IMR-90 (cell line): ENCODE measurements at regions not wholly inside any gene's neighbourhood (a gene's known extent, or its start where the extent isn't known, plus 50 kb on each side); places are given as distances from the start of the nearest gene placed in this dataset.

Source experiments
- ATAC-seq: fragments of 200-7000 bp; cut with Tn5 transposase; 2 replicates; pipeline ENCODE4 v1.9.1; 2020; ENCODE audit warnings: low read depth, mild to moderate bottlenecking, moderate library complexity
- BruUV-seq: library from RNA; stranded (reverse); fragments of 400-500 nt; replicated peaks from 2 replicates; lab custom pipeline; 2021; lab: Mats Ljungman, UMichigan
- CTCF ChIA-PET: fragments of 300-600 bp; formaldehyde crosslinking; extraction: SDS; loops from one replicate; lab custom pipeline; 2021; ENCODE audit warnings: antibody characterized with exemption; lab: Yijun Ruan, JAX
- POLR2A ChIA-PET: fragments of 300-600 bp; sonication (Branson Sonifier 250); formaldehyde crosslinking; loops from one replicate; lab custom pipeline; 2022; ENCODE audit warnings: antibody characterized with exemption; ENCODE audit not compliant: unreplicated experiment; lab: Charles Lee
- DNase-seq: peaks from one replicate; pipeline ENCODE4 v3.0.0; 2013
- H2AFZ ChIP-seq: replicated peaks from 2 replicates; pipeline ENCODE3; 2013; ENCODE audit warnings: low read length, mild to moderate bottlenecking; ENCODE audit not compliant: poor library complexity
- H2AK5ac ChIP-seq: 2 replicates; pipeline ENCODE4 v1.6.1; 2013; ENCODE audit warnings: low read depth, low read length, inconsistent platforms
- H2AK9ac ChIP-seq: replicated peaks from 2 replicates; pipeline ENCODE3; 2013; ENCODE audit warnings: mild to moderate bottlenecking, low read depth, low read length, moderate library complexity; ENCODE audit not compliant: poor library complexity
- H2BK120ac ChIP-seq: 2 replicates; pipeline ENCODE4 v1.6.1; 2013; ENCODE audit warnings: low read depth, low read length, inconsistent platforms
- H2BK15ac ChIP-seq: 3 replicates; pipeline ENCODE4 v1.6.1; 2013; ENCODE audit warnings: low read depth, low read length, inconsistent platforms
- H2BK20ac ChIP-seq: 2 replicates; pipeline ENCODE4 v1.6.1; 2013; ENCODE audit warnings: low read depth, mild to moderate bottlenecking, inconsistent platforms, low read length, moderate library complexity
- H2BK5ac ChIP-seq: 2 replicates; pipeline ENCODE4 v1.6.1; 2013; ENCODE audit warnings: mild to moderate bottlenecking, low read depth, low read length, inconsistent platforms; ENCODE audit not compliant: poor library complexity, severe bottlenecking
- H3K14ac ChIP-seq: replicated peaks from 2 replicates; pipeline ENCODE4 v1.6.1; 2013; ENCODE audit warnings: low read depth, low read length, inconsistent platforms
- H3K18ac ChIP-seq: 2 replicates; pipeline ENCODE4 v1.6.1; 2013; ENCODE audit warnings: low read depth, low read length, control low read depth
- H3K23ac ChIP-seq: 2 replicates; pipeline ENCODE4 v1.6.1; 2013; ENCODE audit warnings: low read depth, low read length, inconsistent platforms
- H3K27ac ChIP-seq: 2 replicates; pipeline ENCODE4 v1.5.1; 2013; ENCODE audit warnings: mild to moderate bottlenecking, control low read depth, low read length; ENCODE audit not compliant: insufficient read depth
- H3K27me3 ChIP-seq: 2 replicates; pipeline ENCODE4 v1.6.1; 2013; ENCODE audit warnings: low read length; ENCODE audit not compliant: control insufficient read depth, insufficient read depth
- H3K36me3 ChIP-seq: 2 replicates; pipeline ENCODE4 v1.6.1; 2013; ENCODE audit warnings: low read length, mixed read lengths; ENCODE audit not compliant: control insufficient read depth, insufficient read depth
- H3K4ac ChIP-seq: 2 replicates; pipeline ENCODE4 v1.6.1; 2013; ENCODE audit warnings: low read depth, low read length, inconsistent platforms
- H3K4me1 ChIP-seq: 2 replicates; pipeline ENCODE4 v1.6.1; 2013; ENCODE audit warnings: low read length, mixed read lengths; ENCODE audit not compliant: control insufficient read depth, insufficient read depth
- H3K4me2 ChIP-seq: 2 replicates; pipeline ENCODE4 v1.6.1; 2013; ENCODE audit warnings: low read depth, mild to moderate bottlenecking, control low read depth, low read length, moderate library complexity
- H3K4me3 ChIP-seq: 2 replicates; pipeline ENCODE4 v1.5.1; 2013; ENCODE audit warnings: low read depth, mild to moderate bottlenecking, control low read depth, low read length, moderate library complexity; ENCODE audit not compliant: insufficient read depth
- H3K56ac ChIP-seq: 2 replicates; pipeline ENCODE4 v1.6.1; 2013; ENCODE audit warnings: low read length, inconsistent platforms; ENCODE audit not compliant: insufficient read depth; ENCODE audit errors: extremely low read depth
- H3K79me1 ChIP-seq, 2 experiments: 2 replicates each; pipeline ENCODE4 v1.6.1; 2013; ENCODE audit warnings: low read length in 2 of 2, inconsistent platforms in 1 of 2, low read depth in 1 of 2
- H3K9ac ChIP-seq: 2 replicates; pipeline ENCODE4 v1.6.1; 2013; ENCODE audit warnings: low read depth, low read length, control low read depth
- H3K9me1 ChIP-seq: 2 replicates; pipeline ENCODE4 v1.6.1; 2013; ENCODE audit warnings: low read length, inconsistent platforms; ENCODE audit not compliant: insufficient read depth
- H3K9me3 ChIP-seq: 2 replicates; pipeline ENCODE4 v1.6.1; 2013; ENCODE audit warnings: low read length; ENCODE audit not compliant: control insufficient read depth, insufficient read depth
- H4K20me1 ChIP-seq: 2 replicates; pipeline ENCODE4 v1.6.1; 2013; ENCODE audit warnings: low read length, inconsistent platforms; ENCODE audit not compliant: insufficient read depth
- H4K5ac ChIP-seq: 2 replicates; pipeline ENCODE4 v1.6.1; 2013; ENCODE audit warnings: mild to moderate bottlenecking, low read depth, low read length, control low read depth
- H4K8ac ChIP-seq, 2 experiments: 2 replicates each; pipeline ENCODE4 v1.6.1; 2013; ENCODE audit warnings: low read depth in 2 of 2, low read length in 2 of 2, control low read depth in 1 of 2, inconsistent platforms in 1 of 2
- H4K91ac ChIP-seq: 2 replicates; pipeline ENCODE4 v1.6.1; 2013; ENCODE audit warnings: low read depth, low read length, inconsistent platforms; ENCODE audit not compliant: insufficient read depth
- BHLHE40 ChIP-seq: fragments of 150-350 bp; IDR thresholded peaks from 2 replicates; pipeline ENCODE4 v1.6.1; 2016; ENCODE audit warnings: mild to moderate bottlenecking, low read depth, low read length
- ELK1 ChIP-seq: fragments of 150-350 bp; IDR thresholded peaks from 2 replicates; pipeline ENCODE4 v1.6.1; 2016; ENCODE audit warnings: low read depth, mild to moderate bottlenecking, low read length, moderate library complexity, borderline replicate concordance
- WGBS, 2 experiments: methylation state at CpG; one replicate each; pipeline versions ENCODE4 v1.1.5 to v1.1.7; 2013; ENCODE audit warnings: missing lambda C conversion rate in 2 of 2; ENCODE audit not compliant: insufficient read length in 1 of 2; ENCODE audit errors: extremely low coverage in 2 of 2; 5-methylcytosine and 5-hydroxymethylcytosine counted together
- dilution Hi-C: fragments of 300-500 bp; cut with HindIII; formaldehyde crosslinking; loops from one replicate; pipeline ENCODE4 v1.14.3; 2018; ENCODE audit warnings: low sequenced_read_pairs; ENCODE audit not compliant: unreplicated experiment
- in situ Hi-C: fragments of 300-500 bp; cut with MboI; formaldehyde crosslinking; loops from 3 replicates; pipeline ENCODE4 v1.14.3; 2019; ENCODE audit warnings: low sequenced_read_pairs, inconsistent platforms, mixed read lengths
- intact Hi-C: fragments of 100-400 bp; cut with micrococcal nuclease; formaldehyde crosslinking; loops from 2 replicates; pipeline ENCODE4 v1.10.0; 2022

GRCh38 chr2:145563741-145564615 lies 1044.1 kb upstream of the ZEB2 start:
- H2BK120ac ChIP-seq = no peak overlapping the region
- no peak overlapping the region for H2AFZ ChIP-seq
- WGBS, 2 experiments = no CpG with 5 or more reads among the region's 7 CpGs
- no peak overlapping the region for H4K91ac ChIP-seq
- no peak; the same call in 1 of the 2 replicates for ATAC-seq
- H3K36me3 ChIP-seq = no peaks in the 10 kb centered on the region
- H2BK5ac ChIP-seq = no peak overlapping the region
- dilution Hi-C loops = no loop called here
- H3K79me1 ChIP-seq = no peaks in the 10 kb centered on the region
- no peak overlapping the region for H2AK5ac ChIP-seq
- no peak overlapping the region for H3K23ac ChIP-seq
- peak; percentile 72 for DNase-seq
- no peaks in the 10 kb centered on the region for H4K20me1 ChIP-seq
- no peak overlapping the region for H3K9ac ChIP-seq
- no peak overlapping the region for H3K14ac ChIP-seq
- no peaks in the 10 kb centered on the region for H3K4me1 ChIP-seq
- H2BK15ac ChIP-seq = no peak overlapping the region
- no peaks in the 10 kb centered on the region for H3K9me3 ChIP-seq
- no peak overlapping the region for H3K27ac ChIP-seq
- CTCF ChIA-PET = no interaction called here
- no peak overlapping the region for H3K56ac ChIP-seq
- H3K9me1 ChIP-seq = no peaks in the 10 kb centered on the region
- TF ChIP-seq ELK1 (no peak), BHLHE40 (0 out of 2 replicates have a peak, but pooled peaks have one; percentile 11)
- H4K8ac ChIP-seq = no peak overlapping the region
- no peaks in the 10 kb centered on the region for H3K27me3 ChIP-seq
- H3K4ac ChIP-seq = no peak overlapping the region
- H2BK20ac ChIP-seq = no peak overlapping the region
- H3K4me2 ChIP-seq = peak overlapping the region; percentile 54; the same call in 1 of the 2 replicates
- BruUV-seq = no TSS peak
- H2AK9ac ChIP-seq = no peak overlapping the region
- H3K4me3 ChIP-seq = no peak overlapping the region
- H3K18ac ChIP-seq = no peak overlapping the region
- no peak overlapping the region for H4K5ac ChIP-seq
- in situ Hi-C loops = no loop called here
- intact Hi-C loops = no loop called here
- POLR2A ChIA-PET = no interaction called here
